Activated T-cell treated with anti-CD3 and anti-CD28 coated beads, Interleukin-2, amount 50 U/mL, for 4 hours (primary cell): ENCODE measurements at regions not wholly inside any gene's neighbourhood (a gene's known extent, or its start where the extent isn't known, plus 50 kb on each side); places are given as distances from the start of the nearest gene placed in this dataset.

Experiments used
- ATAC-seq, 2 donors: fragments of 200-7000 bp; cut with Tn5 transposase; one replicate each; pipeline ENCODE4 v1.10.0; 2021
- DNase-seq: peaks from one replicate; pipeline ENCODE4 v3.0.0-alpha.2; 2020
- H3K27me3 Mint-ChIP-seq: one replicate; pipeline ENCODE4 v1.8.0; 2021; ENCODE audit warnings: low read depth, mixed read lengths
- H3K36me3 Mint-ChIP-seq: one replicate; pipeline ENCODE4 v1.8.0; 2022; ENCODE audit warnings: mixed read lengths; ENCODE audit not compliant: insufficient read depth
- H3K4me1 Mint-ChIP-seq: one replicate; pipeline ENCODE4 v1.8.0; 2021; ENCODE audit warnings: low read depth, mixed read lengths
- H3K4me3 Mint-ChIP-seq: one replicate; pipeline ENCODE4 v1.8.0; 2021; ENCODE audit warnings: mild to moderate bottlenecking, moderate library complexity, mixed read lengths
- H3K9me3 Mint-ChIP-seq: one replicate; pipeline ENCODE4 v1.8.0; 2021; ENCODE audit warnings: mixed read lengths

- H3K27me3 Mint-ChIP-seq, result peaks cover 1% of the 10 kb centered on the region
- ATAC-seq, result no peak
- DNase-seq, result no peak
- no peaks in the 10 kb centered on the region for H3K9me3 Mint-ChIP-seq
- H3K4me1 Mint-ChIP-seq, result no peaks in the 10 kb centered on the region
- H3K36me3 Mint-ChIP-seq, result no peaks in the 10 kb centered on the region
- H3K4me3 Mint-ChIP-seq, result no peak overlapping the region
Observed at GRCh38 chr16:85370543-85370880, 242.6 kb upstream of the GSE1 start.

DNA sequence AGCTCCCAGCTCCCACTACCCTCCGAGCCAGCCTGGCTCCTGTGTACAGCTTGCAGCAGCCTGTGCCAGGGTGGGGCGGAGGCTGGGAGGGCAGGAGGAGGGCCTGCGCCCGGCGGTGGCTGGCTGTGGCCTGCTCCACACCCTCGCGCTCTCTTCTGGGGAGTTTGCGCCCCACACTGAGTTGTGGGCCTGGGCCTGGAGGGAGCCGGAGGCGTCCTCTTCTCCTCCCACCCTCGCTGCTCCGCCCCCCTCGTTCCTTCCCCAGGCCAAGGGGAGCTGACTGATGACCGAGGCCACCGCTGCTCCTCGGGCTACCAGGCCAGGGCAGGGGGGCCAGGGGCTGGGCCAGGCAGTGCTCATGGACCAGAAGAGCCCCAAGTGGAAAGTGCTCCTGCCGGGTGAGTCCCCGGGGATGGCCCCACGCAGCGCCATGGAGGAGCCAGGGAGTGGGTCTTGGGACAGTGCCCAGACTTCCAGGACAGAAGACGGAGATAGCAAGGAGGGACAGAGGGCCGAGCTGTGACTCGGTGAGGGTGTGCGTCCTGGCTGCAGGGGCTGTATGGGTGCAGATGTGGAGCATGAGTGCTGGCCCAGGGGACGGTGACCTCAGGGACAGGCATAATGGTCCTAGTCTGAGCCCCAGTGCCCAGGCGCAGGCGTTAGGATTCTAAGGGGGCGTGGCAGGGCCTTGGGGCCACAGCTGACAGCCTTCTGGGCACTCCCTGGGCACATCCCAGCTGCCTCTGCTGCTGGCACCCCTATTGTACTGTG is 242.1 kb upstream of the GSE1 start:
- H3K27me3 Mint-ChIP-seq, result peaks cover 1% of the 10 kb centered on the region
- H3K4me3 Mint-ChIP-seq, result no peak overlapping the region
- H3K36me3 Mint-ChIP-seq, result no peaks in the 10 kb centered on the region
- ATAC-seq, result no peak
- no peaks in the 10 kb centered on the region for H3K4me1 Mint-ChIP-seq
- H3K9me3 Mint-ChIP-seq, result no peaks in the 10 kb centered on the region
- no peak for DNase-seq

DNA sequence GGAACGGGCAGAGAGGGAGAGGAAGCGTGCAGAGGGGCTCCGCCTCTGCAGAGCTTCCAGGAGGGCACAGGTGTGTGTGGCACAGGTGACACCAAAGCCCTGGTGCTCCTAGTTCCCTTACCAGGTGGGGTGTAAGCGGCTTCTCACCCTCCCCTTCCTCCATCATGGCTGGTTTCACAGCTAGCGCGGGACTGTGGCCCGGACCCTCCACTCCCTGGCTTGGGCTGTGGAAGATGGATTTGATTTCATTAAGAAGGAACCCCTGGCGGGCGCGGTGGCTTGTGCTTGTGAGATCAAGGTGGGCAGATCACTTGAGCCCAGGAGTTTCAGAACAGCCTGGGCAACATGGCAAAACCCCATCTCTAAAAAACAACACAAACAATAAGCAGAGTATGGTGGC is 241.2 kb upstream of the GSE1 start:
- ATAC-seq (no peak), DNase-seq (no peak)
- Mint-ChIP-seq H3K4me1 (no peaks in the 10 kb centered on the region), H3K9me3 (no peaks in the 10 kb centered on the region), H3K4me3 (no peak overlapping the region), H3K27me3 (peaks cover 1% of the 10 kb centered on the region), H3K36me3 (no peaks in the 10 kb centered on the region)

DNA sequence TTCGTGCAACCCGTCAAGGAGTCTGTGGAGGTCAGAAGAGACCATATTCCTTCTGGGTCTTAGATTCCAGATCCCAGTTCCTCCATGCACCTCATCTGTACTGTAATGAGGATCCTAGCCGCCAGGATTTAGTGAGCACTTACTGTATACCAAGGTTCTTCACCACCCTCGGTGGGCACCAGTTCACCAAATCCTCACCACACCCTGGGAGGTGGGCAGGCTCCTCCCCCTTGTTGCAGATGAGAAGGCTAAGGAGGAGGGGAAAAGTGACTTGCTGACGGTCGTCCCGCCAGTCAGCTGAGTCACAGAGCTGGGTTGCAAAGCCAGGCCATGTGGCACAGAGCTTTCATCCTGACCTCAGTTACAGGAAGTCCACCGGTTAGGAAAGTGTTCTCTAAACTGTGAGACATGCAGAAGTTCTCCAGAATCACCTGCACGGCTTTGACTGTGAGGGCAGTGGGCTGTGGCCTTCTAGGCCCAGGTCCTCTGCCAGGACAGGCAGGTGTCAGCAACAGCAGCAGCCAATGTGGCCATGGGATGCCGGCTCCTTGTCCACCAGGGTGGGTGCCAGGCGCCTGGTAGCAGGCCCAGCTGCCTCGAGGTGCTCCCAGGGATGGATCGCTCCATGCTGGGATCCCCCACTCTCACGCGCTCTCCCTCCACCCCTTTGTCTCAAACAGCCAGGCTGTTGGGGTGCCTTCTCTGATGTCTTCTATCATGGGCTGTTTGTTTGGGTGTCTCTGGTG is 240.3 kb upstream of the GSE1 start:
- H3K9me3 Mint-ChIP-seq, result no peaks in the 10 kb centered on the region
- H3K4me3 Mint-ChIP-seq, result no peak overlapping the region
- ATAC-seq, result peak; percentile 47 to 74
- H3K36me3 Mint-ChIP-seq, result no peaks in the 10 kb centered on the region
- peaks cover 1% of the 10 kb centered on the region for H3K27me3 Mint-ChIP-seq
- no peaks in the 10 kb centered on the region for H3K4me1 Mint-ChIP-seq
- DNase-seq, result no peak

- DNase-seq (no peak), ATAC-seq (no peak)
- H3K4me3 Mint-ChIP-seq, result no peak overlapping the region
- H3K27me3 Mint-ChIP-seq, result peaks cover 5% of the 10 kb centered on the region
- no peaks in the 10 kb centered on the region for H3K36me3 Mint-ChIP-seq
- H3K9me3 Mint-ChIP-seq, result no peaks in the 10 kb centered on the region
- H3K4me1 Mint-ChIP-seq, result no peaks in the 10 kb centered on the region
Observed at GRCh38 chr16:85373741-85374570, 239.2 kb upstream of the GSE1 start.

GRCh38 chr16:85374571-85374872 is 238.6 kb upstream of the GSE1 start:
- Mint-ChIP-seq H3K9me3 (no peaks in the 10 kb centered on the region), H3K4me3 (no peak overlapping the region), H3K4me1 (no peaks in the 10 kb centered on the region), H3K27me3 (peaks cover 10% of the 10 kb centered on the region), H3K36me3 (no peaks in the 10 kb centered on the region)
- ATAC-seq (no peak), DNase-seq (no peak)

DNA sequence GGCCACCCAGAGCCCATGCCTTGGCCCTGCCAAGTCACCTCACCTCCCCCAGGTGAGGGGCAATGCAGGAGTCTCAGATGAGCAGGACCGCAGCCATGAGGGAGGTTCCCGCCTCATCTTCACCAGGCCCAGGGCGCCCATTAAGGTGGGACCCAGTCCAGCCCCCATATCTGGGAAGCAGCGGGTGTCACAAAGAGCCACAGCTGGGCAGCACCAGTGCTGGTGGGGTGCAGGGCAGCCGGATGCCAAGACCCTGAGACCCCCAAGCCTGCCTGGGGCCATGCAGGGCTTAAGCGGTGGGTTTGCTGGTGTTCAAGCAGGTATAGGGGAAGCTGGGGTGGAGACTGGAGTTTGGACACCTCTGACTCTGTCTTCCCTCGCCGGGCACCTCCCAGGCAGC is 237.8 kb upstream of the GSE1 start:
- Mint-ChIP-seq H3K4me1 (no peaks in the 10 kb centered on the region), H3K9me3 (no peaks in the 10 kb centered on the region), H3K27me3 (peaks cover 15% of the 10 kb centered on the region), H3K4me3 (no peak overlapping the region), H3K36me3 (no peaks in the 10 kb centered on the region)
- ATAC-seq, result no peak
- DNase-seq, result no peak

DNA sequence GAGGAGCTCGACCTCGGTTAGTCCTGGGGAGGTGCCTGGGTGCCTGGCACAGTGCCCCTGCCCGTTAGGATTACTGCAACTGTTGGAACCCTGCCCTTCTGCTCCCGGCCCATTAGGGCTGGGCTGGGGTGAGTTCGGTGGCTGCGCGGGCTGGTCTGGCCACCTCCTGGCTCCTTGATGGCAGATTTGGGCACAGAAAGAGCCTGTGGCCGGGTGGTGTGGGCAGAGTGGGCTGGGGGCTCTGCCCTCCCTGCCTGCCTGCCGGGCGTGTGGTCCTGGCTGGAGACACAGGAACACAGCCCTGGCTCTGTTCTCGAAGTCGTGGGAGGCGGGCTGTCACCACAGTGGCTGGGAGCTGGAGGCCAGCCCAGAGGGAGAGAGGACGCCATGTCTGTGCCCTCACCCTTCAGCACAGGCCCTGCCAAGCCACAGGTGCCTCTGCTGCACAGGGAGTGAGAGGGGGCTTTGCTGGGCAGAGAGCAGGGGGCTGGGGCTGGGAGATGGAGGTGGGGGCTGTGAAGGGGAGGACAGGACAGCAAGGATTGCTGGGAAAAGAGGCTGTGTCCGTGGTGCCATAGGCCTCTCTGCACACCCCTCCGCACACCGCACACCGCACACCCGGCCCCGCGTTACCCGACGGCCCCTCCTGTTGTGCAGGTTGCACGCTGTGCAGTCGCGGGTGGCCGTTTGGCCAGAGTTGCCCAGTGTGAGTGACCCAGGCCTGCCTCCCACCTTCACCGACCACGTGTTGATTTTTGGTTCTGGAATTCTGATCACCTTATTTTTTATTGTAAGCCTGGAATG is 236.6 kb upstream of the GSE1 start:
- no peak overlapping the region for H3K4me3 Mint-ChIP-seq
- no peaks in the 10 kb centered on the region for H3K4me1 Mint-ChIP-seq

DNA sequence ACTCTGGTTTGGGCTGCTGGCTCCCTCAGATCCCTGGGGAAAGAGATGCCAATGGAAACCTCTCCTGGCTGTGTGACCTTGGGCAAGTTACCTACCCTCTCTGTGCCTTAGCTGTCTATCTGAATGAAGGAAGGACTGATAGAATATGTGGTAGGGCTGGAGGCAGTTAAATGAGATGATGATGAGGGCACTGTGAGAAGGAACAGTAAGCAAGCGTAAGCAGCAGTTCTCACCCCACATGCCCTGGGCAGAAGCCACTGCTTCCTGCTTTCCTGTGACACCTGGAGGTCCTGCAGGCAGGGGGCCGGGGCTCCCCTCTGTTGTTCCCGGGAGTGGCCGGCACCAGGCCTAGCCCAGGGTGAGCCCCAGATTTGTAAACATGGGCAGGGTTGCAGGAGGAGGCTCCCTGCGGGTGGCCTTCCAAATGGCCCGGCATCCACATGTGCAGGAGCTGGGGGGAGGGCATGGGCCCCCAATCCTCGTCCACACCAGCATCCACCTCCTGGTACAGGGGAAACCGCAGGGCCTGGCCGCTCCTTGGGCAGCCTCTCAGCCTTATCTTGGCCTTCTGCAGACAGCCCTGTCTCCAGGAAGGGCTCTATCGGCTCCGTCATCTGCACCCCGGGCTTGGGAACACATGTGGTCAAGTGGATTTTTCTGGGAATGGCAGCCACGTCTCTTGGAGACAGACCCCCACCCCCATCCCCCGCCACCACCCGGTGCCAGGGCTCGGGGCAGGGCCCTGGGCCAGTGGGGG is 235.6 kb upstream of the GSE1 start:
- ATAC-seq, result no peak
- peaks cover 21% of the 10 kb centered on the region for H3K27me3 Mint-ChIP-seq
- no peak overlapping the region for H3K4me3 Mint-ChIP-seq
- H3K9me3 Mint-ChIP-seq, result no peaks in the 10 kb centered on the region
- no peak for DNase-seq
- no peaks in the 10 kb centered on the region for H3K4me1 Mint-ChIP-seq
- no peaks in the 10 kb centered on the region for H3K36me3 Mint-ChIP-seq

More for the DNA sequence above, 236.6 kb upstream of the GSE1 start:
- H3K36me3 Mint-ChIP-seq, result no peaks in the 10 kb centered on the region
- H3K27me3 Mint-ChIP-seq, result peaks cover 17% of the 10 kb centered on the region
- no peak for ATAC-seq
- DNase-seq, result no peak
- H3K9me3 Mint-ChIP-seq, result no peaks in the 10 kb centered on the region

DNA sequence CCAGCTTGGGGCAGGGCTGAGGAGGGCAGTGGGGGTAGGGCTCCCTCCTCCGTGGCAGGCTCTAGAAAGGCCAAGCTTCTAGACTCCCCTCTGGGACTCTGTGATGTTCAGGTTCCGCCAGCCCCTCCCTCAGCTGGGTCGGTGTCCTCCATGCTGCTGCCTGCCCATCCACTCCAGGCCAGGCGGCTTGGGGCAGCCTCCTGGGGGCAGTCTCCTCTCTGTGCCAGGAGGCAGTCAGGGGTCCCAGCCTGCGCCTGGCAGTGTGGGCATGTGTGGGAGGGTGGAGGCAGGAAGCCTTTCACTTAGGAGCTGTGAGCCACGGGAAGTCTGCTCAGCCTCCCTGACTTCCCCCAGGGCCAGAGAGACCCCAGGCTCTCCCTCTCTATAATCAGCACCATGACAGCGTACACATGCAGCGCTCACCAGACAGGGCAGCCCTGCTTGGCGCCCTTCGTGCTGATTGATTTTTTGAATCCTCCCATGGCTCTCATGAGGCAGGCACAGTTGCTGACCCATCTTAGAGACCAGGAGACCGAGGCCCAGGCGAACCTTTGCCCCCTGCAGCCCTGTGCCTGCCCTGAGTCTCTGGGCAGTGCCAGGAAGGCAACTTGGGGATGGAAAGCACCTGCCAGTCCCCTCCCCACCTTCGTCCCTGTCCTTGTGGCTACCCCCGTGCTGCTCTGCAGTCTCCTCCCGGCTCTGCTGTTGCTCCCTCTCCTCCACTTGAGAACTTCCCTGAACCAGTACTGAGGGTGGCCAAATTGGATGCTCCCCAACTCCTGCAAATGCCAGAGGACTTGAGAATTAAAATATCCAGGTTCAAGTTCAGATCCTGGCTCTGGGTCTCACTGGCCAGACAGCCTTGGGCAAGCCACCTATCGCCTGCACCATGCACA is 234.7 kb upstream of the GSE1 start:
- H3K9me3 Mint-ChIP-seq, result no peaks in the 10 kb centered on the region
- H3K36me3 Mint-ChIP-seq, result no peaks in the 10 kb centered on the region
- no peak overlapping the region for H3K4me3 Mint-ChIP-seq
- DNase-seq, result no peak
- peaks cover 20% of the 10 kb centered on the region for H3K27me3 Mint-ChIP-seq
- no peak for ATAC-seq
- no peaks in the 10 kb centered on the region for H3K4me1 Mint-ChIP-seq

GRCh38 chr16:85379041-85380001 is 233.8 kb upstream of the GSE1 start:
- ATAC-seq (no peak), DNase-seq (no peak)
- H3K27me3 Mint-ChIP-seq, result peaks cover 20% of the 10 kb centered on the region
- H3K9me3 Mint-ChIP-seq, result no peaks in the 10 kb centered on the region
- H3K36me3 Mint-ChIP-seq, result no peaks in the 10 kb centered on the region
- H3K4me1 Mint-ChIP-seq, result no peaks in the 10 kb centered on the region
- no peak overlapping the region for H3K4me3 Mint-ChIP-seq

GRCh38 chr16:85380002-85380395 is 233.1 kb upstream of the GSE1 start:
- peaks cover 20% of the 10 kb centered on the region for H3K27me3 Mint-ChIP-seq
- H3K36me3 Mint-ChIP-seq, result no peaks in the 10 kb centered on the region
- H3K4me3 Mint-ChIP-seq, result no peak overlapping the region

More at GRCh38 chr16:85380002-85380395, 233.1 kb upstream of the GSE1 start:
- no peaks in the 10 kb centered on the region for H3K4me1 Mint-ChIP-seq
- DNase-seq (no peak), ATAC-seq (no peak)
- no peaks in the 10 kb centered on the region for H3K9me3 Mint-ChIP-seq
